Sciatic nerve (tissue), 2 donors: ENCODE measurements at regions not wholly inside any gene's neighbourhood (a gene's known extent, or its start where the extent isn't known, plus 50 kb on each side); places are given as distances from the start of the nearest gene placed in this dataset.

Experiments used
- ATAC-seq: fragments of 200-7000 bp; cut with Tn5 transposase; one replicate; pipeline ENCODE4 v1.9.1; 2020; ENCODE audit warnings: mild to moderate bottlenecking, moderate library complexity
- DNase-seq: peaks from one replicate; pipeline ENCODE4 v3.0.0-alpha.2; 2020; ENCODE audit warnings: low spot score
- intact Hi-C: fragments of 100-400 bp; cut with DNase I; formaldehyde crosslinking; loops from one replicate; pipeline ENCODE4 v1.14.2; 2022
- donor health status: DM: no; HTN: no; CAD: no.
- donor health status: DM: no; HTN: no; CAD: no.

DNA sequence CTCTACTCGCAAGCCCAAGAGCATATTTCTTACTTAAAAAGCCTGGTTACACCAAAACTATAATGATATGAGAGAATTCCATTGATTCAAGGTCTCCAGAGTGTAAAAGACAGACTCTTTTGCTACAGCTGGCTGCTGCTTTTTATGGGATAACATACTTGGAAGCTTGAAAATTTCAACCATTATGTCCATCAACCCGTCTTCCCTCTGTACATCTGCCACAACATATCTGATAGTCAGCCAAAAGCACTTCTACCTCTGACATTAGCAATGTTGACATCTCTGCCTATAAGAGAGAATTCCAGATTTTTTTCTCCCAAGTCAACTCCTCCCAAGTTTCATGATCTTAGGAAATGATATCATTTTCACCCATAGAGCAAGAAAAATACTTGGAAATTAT, 54.4 kb upstream of the IQCM start:
- DNase-seq (no peak), ATAC-seq (no peak)
- intact Hi-C loops, result no loop called here

DNA sequence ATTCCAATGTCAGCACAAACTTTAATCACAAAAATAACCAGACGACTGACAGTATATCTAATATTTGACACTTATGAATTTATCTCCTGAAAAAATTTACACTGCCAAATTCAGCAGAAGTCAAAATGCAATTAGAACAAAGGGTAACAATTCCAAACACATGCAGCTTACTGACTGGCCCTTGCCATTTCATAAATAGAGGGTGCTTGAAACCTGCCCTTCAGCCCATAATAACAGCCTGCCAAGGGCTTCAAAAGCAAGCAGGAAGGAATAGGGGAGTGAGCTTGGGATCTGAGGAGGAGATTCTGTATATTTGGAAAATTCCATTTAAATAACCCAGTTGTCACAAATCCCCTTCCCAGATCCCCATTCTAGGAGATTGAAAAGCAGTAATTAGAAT, 66.1 kb upstream of the IQCM start:
- no peak for ATAC-seq
- intact Hi-C loops, result no loop called here
- no peak for DNase-seq

DNA sequence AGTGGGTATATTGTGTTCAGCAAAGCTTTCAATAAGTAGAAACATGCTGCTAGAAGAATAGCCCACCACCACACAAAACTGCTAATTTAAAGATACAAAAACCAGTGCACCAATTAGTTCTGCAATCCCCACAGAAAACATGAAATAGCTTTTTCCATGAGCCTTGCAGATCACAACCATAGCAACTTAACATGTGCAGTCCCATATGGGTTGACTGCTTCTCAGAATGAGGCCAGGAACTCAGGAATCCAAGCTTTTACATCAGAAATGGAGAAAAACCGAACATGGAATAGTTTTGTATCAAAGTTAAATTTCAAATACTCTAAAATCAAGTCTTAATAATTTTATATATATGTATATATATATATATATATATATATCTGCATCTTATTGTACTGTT, 66.6 kb upstream of the IQCM start:
- DNase-seq (no peak), ATAC-seq (no peak)
- intact Hi-C loops, result no loop called here

DNA sequence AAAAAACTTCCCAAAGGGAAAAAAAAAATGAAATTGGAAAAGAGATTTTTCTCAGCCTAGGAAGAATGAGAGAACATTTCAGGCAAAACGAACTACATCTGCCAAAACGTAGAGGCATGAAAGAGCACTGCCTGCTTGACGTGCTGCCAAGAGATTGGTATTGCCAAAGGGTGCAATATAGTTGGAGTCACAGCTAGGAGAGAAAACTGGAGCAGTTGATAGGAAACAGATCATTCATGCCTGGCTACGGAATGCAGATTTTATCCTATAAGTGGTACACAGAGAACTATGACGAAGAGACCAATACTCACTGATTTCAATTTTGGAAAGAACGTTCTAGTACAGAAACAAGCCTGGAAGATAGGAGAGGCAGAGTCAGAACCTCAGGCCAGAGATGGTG, 68.4 kb upstream of the IQCM start:
- ATAC-seq (no peak), DNase-seq (no peak)
- intact Hi-C loops, result no loop called here

DNA sequence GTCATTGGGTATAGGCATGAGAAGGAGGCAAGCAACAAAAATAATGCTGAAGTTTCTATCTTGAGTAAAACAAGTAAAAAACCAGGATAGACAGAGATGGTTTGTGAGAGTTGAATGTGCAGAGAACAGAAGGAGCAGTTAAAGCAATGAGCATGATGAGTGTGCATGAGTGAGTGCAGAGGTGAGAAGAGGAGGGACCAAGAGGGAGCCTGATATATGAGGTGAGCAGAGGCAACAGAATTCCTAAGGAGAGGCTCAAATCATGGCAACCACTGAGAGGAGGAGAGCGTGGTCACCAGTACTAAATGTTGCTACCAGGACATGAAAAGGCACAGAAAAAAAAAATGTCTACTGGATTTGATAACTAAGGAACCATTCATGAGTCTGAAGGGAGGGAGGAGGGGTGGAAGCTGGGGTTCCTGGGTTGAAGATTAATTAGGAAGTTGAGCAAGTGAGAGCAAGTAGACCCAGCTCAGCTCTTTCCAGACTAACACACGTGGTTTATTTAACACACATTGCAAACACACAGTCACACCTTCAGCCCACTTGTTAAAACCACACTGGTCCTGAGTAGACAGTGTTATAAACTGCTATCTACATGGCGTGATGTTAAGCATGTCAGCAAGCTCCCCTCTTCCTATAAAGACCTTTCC, 69.0 kb upstream of the IQCM start:
- DNase-seq, result no peak
- intact Hi-C loops, result no loop called here
- no peak for ATAC-seq

- DNase-seq (no peak), ATAC-seq (no peak)
Measured at GRCh38 chr4:149885896-149886295, 70.3 kb upstream of the IQCM start.

GRCh38 chr4:149886786-149887490, 71.3 kb upstream of the IQCM start:
- intact Hi-C loops, result no loop called here
- DNase-seq, result no peak
- ATAC-seq, result no peak

More at GRCh38 chr4:149885896-149886295, 70.3 kb upstream of the IQCM start:
- intact Hi-C loops, result no loop called here

GRCh38 chr4:149889991-149890390, 74.3 kb upstream of the IQCM start:
- ATAC-seq, result no peak
- intact Hi-C loops, result no loop called here

DNA sequence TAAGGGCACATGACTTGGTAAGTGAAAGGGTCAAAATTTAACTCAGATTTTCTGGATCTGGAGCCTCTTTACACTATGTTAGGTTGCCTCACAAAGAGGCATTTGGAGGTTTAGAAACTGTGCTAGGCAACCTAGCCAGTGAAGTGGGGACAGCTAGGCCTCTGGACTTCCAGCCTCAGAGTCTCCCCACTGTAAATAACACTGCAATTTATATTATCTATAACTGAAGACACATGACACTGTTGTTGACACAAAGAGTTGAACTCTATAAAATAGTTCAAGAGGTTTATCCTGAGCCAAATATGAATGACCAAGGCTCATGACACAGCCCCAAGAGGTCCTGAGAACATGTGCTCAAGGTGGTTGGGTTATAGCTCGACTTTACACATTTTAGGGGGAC, 74.9 kb upstream of the IQCM start:
- intact Hi-C loops, result no loop called here
- no peak for ATAC-seq
- no peak for DNase-seq

More at GRCh38 chr4:149889991-149890390, 74.3 kb upstream of the IQCM start:
- no peak for DNase-seq

DNA sequence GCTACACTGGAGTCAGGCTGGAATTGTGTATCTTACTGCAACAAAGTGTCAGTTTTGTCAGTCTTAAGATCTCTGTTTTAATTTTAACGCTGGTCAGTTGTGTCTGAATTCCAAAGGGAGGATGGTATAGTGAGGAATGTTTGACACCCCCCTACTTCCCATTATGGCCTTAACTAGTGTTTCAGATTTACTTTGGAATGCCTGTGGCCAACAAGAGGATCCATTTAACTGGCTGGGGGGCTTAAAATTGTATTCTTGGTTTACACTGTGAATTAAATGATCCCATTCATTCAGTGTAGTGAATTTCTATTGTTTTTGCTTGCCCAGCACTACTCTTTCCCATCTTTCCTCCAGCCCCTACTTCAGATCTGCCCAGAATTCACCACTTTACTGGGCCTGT, 75.8 kb upstream of the IQCM start:
- ATAC-seq, result no peak
- no peak for DNase-seq
- intact Hi-C loops, result no loop called here

DNA sequence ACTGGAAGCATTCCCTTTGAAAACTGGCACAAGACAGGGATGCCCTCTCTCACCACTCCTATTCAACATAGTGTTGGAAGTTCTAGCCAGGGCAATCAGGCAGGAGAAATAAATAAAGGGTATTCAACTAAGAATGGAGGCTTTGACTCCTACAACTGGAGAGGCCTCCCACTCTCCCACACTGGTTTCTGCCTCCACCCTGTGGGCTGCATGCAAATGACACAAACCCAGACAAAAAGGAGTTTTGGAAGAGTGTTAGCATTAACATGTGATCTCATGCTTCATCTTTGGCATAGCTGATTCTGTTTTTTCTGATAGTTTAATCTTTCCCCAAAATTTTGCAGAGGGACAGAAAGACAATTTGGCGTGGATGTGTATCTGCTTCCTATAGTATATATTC, 80.8 kb upstream of the IQCM start:
- DNase-seq (no peak), ATAC-seq (peak; percentile 57)
- intact Hi-C loops, result no loop called here

GRCh38 chr4:149897783-149898182, 82.1 kb upstream of the IQCM start:
- ATAC-seq, result no peak
- no peak for DNase-seq
- intact Hi-C loops, result no loop called here

DNA sequence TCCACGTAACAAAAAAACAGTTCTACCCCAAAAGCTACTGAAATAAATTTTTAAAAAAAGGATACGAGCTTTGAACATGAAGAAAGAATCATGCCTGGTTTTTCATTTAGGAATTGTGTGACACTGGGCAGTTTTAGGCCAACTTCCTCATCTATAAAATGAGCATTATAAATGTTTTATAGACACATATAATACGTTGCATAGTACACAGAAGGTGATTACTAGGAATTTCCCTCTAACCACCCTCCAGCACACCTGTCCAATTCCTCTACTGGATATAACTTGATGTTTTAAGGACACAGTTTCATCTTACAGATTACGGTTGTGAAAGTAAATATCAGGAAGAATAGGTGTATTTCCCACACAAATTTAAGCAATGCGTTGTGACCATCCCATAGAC, 85.5 kb upstream of the IQCM start:
- intact Hi-C loops, result no loop called here
- no peak for ATAC-seq
- no peak for DNase-seq

- ATAC-seq, result no peak
- DNase-seq, result no peak
- intact Hi-C loops, result no loop called here
Measured at GRCh38 chr4:149902242-149902641, 86.6 kb upstream of the IQCM start.

DNA sequence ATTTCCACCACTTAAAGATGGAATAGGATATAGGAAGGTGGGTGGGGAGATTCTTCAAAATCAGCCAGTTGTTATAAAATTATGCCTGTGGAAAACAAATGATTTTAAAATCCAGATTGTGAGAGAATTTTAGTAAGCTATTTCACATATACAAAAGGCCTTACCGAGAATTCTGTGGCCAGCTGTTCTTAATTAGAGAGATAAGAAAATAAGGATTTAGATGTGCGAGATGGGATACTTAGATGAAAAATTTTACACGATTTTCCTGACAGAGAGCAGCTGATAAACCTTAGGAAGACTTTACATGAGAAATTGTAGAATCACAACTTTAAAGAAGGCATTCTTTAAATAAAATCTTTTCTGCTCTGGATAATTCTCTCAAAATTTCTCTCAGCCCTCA, 94.5 kb upstream of the IQCM start:
- intact Hi-C loops, result no loop called here
- no peak for DNase-seq
- ATAC-seq, result no peak

- ATAC-seq (no peak), DNase-seq (no peak)
- intact Hi-C loops, result no loop called here
Measured at GRCh38 chr4:149910604-149911350, 95.1 kb upstream of the IQCM start.

GRCh38 chr4:149911354-149911753, 95.7 kb upstream of the IQCM start:
- ATAC-seq (no peak), DNase-seq (no peak)
- intact Hi-C loops, result no loop called here

GRCh38 chr4:149912000-149912399, 96.4 kb upstream of the IQCM start:
- no peak for DNase-seq
- no peak for ATAC-seq
- intact Hi-C loops, result no loop called here

- ATAC-seq (no peak), DNase-seq (no peak)
- intact Hi-C loops, result no loop called here
Measured at GRCh38 chr4:149914119-149915115, 98.8 kb upstream of the IQCM start.
